T-helper 22 cell (primary cell): ENCODE measurements at regions not wholly inside any gene's neighbourhood (a gene's known extent, or its start where the extent isn't known, plus 50 kb on each side); places are given as distances from the start of the nearest gene placed in this dataset.

ENCODE experiments used
- DNase-seq: peaks from one replicate; pipeline ENCODE4 v3.0.0-alpha.2; 2020; ENCODE audit warnings: low read depth

- DNase-seq = no peak
These were observed 402.6 kb upstream of the TBL1XR1 start for GRCh38 chr3:177599837-177600236.

GRCh38 chr3:177600411-177600810, 403.1 kb upstream of the TBL1XR1 start:
- no peak for DNase-seq

- no peak for DNase-seq
These were observed 403.9 kb upstream of the TBL1XR1 start for GRCh38 chr3:177601152-177601551.

- DNase-seq = no peak
These were observed 405.4 kb upstream of the TBL1XR1 start for GRCh38 chr3:177602601-177603147.

GRCh38 chr3:177603148-177603603, 405.9 kb upstream of the TBL1XR1 start:
- DNase-seq = no peak

GRCh38 chr3:177604181-177604580, 406.9 kb upstream of the TBL1XR1 start:
- no peak for DNase-seq

- no peak for DNase-seq
These were observed 409.6 kb upstream of the TBL1XR1 start for GRCh38 chr3:177606891-177607290.

- DNase-seq = no peak
These were observed 410.3 kb upstream of the TBL1XR1 start for GRCh38 chr3:177607589-177607988.

GRCh38 chr3:177608443-177608842, 411.2 kb upstream of the TBL1XR1 start:
- DNase-seq = no peak

GRCh38 chr3:177609613-177610012, 412.3 kb upstream of the TBL1XR1 start:
- DNase-seq = no peak

GRCh38 chr3:177610262-177610661, 413.0 kb upstream of the TBL1XR1 start:
- DNase-seq = no peak

GRCh38 chr3:177610686-177611633, 413.7 kb upstream of the TBL1XR1 start:
- no peak for DNase-seq

- DNase-seq = no peak
These were observed 414.6 kb upstream of the TBL1XR1 start for GRCh38 chr3:177611752-177612334.

GRCh38 chr3:177613901-177614300, 416.6 kb upstream of the TBL1XR1 start:
- DNase-seq = no peak

- DNase-seq = no peak
These were observed 417.7 kb upstream of the TBL1XR1 start for GRCh38 chr3:177615015-177615414.

- DNase-seq = no peak
These were observed 421.8 kb upstream of the TBL1XR1 start for GRCh38 chr3:177618873-177619733.

- no peak for DNase-seq
These were observed 422.8 kb upstream of the TBL1XR1 start for GRCh38 chr3:177620073-177620472.

GRCh38 chr3:177622520-177622919, 425.2 kb upstream of the TBL1XR1 start:
- DNase-seq = no peak

- DNase-seq = no peak
These were observed 425.8 kb upstream of the TBL1XR1 start for GRCh38 chr3:177622982-177623617.

- DNase-seq = no peak
These were observed 427.5 kb upstream of the TBL1XR1 start for GRCh38 chr3:177624528-177625495.
